IPS-NIHi7 (cell line): ENCODE measurements at regions not wholly inside any gene's neighbourhood (a gene's known extent, or its start where the extent isn't known, plus 50 kb on each side); places are given as distances from the start of the nearest gene placed in this dataset.
A peak's percentile ranks its signal among the peaks of the same experiment; 100 is the strongest.
"Not testable (repeated sequence)": the region's sequence is repeated elsewhere in the genome, so short reads cannot be mapped to it uniquely, and the experiment has no call there.

Experiments used
- DNase-seq: peaks from one replicate; pipeline ENCODE4 v3.0.0; 2012; ENCODE audit warnings: mixed read lengths; ENCODE audit errors: extremely low spot score

GRCh38 chr1:64361974-64362373 lies 108.0 kb upstream of the CACHD1 start:
- no peak for DNase-seq

DNA sequence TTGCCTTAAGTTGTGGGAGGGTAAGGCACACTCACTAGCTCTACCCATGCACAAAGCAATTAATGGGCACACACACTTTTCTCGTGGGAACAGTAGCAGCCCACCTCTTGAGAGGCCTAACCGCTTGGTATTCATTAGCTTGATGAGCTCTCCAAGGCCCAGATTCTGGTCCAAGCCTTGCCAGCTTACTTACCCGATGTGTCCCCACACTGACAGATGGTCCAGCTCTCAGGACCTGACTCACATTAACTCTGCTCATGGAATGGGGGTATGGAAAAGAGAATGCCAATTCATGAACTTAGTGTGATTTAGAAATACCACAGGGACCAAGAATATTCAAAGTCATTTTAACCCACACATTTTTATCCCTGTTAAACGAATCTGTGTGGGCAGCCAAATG lies 106.8 kb upstream of the CACHD1 start:
- no peak for DNase-seq

DNA sequence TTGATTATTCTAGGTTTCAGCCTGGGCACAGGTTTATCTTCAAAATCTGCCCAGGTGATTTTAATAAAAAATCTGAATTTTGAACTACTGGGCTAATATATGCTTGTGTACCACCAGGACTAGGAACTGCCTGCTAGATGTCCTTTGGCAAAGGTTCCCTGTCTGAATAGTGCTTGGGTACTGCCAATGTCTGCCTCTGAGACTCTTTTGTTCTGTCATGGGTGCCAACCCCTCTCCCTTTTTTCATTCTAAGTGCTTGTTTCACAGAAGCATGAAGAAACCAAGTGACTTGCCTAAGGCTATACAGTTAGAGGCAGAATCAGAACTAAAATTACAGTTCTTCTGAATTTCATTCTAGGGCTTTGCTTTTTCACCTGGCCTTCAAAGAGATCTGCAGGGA lies 106.3 kb upstream of the CACHD1 start:
- no peak for DNase-seq

DNA sequence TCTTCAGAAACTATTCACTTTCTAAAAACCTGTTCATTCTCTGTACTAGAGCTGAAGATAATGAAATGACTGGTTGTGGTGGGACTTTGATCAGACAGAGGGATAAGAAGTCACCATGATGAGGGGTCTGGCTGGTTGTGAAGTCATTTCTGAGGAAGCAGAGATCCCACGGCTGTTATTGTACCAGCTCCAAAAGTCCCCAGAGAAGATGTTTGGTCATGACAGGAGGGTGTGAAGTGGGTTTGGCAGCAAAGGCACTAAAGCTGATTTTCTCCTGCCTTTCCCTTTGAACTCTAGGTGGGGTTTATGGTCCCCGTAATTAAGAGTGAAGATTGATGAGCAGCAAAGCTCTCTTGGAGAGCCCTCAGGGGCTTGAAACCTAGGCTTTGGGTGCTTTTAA lies 103.1 kb upstream of the CACHD1 start:
- DNase-seq, result no peak

- DNase-seq, result no peak
Observed at GRCh38 chr1:64368344-64368743, 101.6 kb upstream of the CACHD1 start.

- DNase-seq, result peak; percentile 50
Observed at GRCh38 chr1:64378826-64379225, 91.1 kb upstream of the CACHD1 start.

DNA sequence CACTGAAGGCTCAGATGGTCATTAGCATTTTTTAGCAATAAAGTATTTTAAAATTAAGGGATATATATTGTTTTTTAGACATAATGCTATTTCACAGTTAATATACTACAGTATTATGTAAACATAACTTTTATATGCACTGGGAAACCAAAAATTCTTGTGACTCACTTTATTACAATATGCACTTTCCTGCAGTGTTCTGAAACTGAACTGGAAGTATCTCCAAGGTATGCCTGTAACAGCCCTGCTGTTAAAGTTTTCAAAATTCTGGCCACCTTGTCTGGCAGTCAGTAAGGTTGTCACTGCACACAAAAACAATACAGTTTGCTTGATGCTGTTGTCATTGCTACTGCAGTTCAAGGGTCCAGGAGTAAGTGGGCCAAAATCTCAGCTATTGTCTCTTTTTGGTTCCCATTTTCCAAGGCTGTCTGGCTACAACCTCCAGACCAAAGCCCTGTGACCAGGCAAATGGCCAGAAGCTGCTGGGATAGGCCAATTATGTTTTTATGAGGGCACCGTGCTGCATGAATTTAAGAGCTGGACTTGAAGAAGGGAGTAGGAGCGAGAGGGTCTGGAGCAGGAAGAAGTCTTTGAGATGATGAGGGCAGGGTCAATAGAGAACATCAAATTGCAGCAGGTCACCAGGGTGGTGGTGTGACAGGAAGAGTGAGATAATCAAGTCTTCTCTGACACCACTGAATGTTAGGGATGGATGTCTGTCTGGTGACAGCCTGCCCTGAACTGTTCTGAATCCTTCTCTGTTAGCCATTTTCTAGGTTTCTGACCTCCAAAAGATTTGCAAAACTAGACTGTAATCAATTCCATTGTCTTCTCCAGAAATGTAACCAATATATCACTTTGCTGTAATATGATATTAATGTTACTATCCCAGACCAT lies 82.3 kb upstream of the CACHD1 start:
- no peak for DNase-seq

- no peak for DNase-seq
Observed at GRCh38 chr1:64388336-64388735, 81.6 kb upstream of the CACHD1 start.

- peak; percentile 28 for DNase-seq
Observed at GRCh38 chr1:64392109-64392508, 77.8 kb upstream of the CACHD1 start.

DNA sequence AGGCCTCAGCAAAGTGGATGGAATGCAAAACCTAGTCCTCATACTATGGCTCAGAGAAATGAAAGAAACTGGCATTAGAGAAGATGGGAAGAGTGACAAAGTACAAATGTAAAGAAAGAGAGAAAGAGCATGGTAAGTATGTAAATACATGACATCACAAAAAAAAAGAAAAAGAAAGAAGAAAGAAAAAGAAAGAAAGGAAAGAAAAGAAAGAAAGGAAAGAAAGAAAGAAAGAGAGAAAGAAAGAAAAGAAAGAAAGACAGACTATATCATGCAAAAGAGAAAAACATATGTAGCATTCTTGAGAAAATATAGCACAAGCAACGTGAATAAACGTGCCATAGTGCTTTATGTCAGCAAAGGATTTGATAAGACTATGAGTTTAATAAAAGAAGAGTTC lies 76.1 kb upstream of the CACHD1 start:
- no peak for DNase-seq

- peak; percentile 68 for DNase-seq
Observed at GRCh38 chr1:64396817-64397216, 73.1 kb upstream of the CACHD1 start.

- no peak for DNase-seq
Observed at GRCh38 chr1:64397541-64397940, 72.4 kb upstream of the CACHD1 start.

- no peak for DNase-seq
Observed at GRCh38 chr1:64398936-64399335, 71.0 kb upstream of the CACHD1 start.

- DNase-seq, result no peak
Observed at GRCh38 chr1:64401285-64401684, 68.6 kb upstream of the CACHD1 start.

DNA sequence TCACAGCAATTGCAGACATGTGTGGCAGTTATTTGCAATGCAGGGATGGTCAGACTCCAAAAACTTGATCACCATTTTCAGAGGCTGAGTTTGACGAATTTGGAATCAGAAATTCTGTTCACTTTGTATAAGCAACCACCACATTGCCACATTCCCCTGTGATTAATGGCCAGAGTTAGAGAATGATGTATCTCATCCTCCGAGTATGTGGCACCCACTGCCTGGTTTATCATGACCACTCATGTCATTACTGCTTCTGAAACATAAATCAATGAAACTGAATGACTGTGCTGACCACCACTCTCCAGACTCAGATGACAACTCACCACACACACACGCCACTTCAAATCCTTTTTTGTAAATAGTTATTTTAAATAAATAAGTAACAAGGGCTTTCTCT lies 66.6 kb upstream of the CACHD1 start:
- no peak for DNase-seq

GRCh38 chr1:64404202-64404601 lies 65.7 kb upstream of the CACHD1 start:
- DNase-seq, result no peak

- DNase-seq, result no peak
Observed at GRCh38 chr1:64405833-64406232, 64.1 kb upstream of the CACHD1 start.

GRCh38 chr1:64410217-64410616 lies 59.7 kb upstream of the CACHD1 start:
- DNase-seq, result no peak

DNA sequence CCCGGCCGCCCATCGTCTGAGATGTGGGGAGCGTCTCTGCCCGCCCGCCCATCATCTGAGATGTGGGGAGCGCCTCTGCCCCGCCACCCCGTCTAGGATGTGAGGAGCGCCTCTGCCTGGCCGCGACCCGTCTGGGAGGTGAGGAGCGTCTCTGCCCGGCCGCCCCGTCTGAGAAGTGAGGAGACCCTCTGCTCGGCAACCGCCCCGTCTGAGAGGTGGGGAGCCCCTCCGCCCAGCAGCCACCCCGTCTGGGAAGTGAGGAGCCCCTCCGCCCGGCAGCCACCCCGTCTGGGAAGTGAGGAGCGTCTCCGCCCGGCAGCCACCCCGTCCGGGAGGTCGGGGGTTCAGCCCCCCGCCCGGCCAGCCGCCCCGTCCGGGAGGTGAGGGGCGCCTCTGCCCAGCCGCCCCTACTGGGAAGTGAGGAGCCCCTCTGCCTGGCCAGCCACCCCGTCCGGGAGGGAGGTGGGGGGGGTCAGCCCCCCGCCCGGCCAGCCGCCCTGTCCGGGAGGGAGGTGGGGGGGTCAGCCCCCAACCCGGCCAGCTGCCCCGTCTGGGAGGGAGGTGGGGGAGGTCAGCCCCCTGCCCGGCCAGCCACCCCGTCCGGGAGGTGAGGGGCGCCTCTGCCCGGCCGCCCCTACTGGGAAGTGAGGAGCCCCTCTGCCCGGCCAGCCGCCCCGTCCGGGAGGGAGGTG lies 54.9 kb upstream of the CACHD1 start:
- DNase-seq, result not testable (repeated sequence)

DNA sequence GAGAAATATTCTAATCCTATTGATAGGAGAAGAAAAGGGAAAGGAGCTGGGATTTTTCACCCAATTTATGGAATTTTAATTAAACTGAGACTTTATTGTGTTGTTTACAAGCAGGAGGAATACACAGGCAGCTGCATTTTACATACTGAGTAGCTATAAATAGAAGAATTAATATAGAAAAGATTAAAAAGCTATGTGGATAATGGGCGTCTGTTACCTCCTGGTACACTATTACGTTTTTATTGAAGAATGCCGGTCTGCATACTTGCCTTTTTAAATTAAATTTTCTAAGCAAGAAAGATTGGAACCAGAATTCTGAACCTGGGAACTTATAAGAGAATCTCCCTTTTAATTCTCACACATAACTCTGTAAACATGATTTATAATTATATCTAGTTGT lies 52.1 kb upstream of the CACHD1 start:
- DNase-seq, result no peak
